ENCODE measurements at regions not wholly inside any gene's neighbourhood (a gene's known extent, or its start where the extent isn't known, plus 50 kb on each side); places are given as distances from the start of the nearest gene placed in this dataset.

DNA sequence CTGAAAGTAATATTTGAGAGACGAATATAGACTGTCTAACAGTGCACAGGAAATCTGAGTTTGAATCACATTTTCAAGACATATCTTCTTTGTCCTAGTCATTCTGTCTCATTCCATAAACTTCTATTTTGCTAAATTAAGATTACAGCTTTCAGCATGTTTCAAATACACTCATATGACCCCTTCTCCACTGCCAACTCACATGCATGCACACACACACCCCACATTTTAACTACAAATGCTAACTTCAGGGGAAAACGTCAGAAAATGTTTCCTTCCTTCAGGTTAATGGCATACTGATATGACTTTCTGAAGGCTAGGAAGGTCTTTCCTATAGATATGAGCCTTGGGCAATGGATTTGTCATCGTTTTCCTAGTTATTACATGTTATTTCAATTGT lies 373.7 kb downstream of the RBM43 start:
- DNase-seq, result no peak

DNA sequence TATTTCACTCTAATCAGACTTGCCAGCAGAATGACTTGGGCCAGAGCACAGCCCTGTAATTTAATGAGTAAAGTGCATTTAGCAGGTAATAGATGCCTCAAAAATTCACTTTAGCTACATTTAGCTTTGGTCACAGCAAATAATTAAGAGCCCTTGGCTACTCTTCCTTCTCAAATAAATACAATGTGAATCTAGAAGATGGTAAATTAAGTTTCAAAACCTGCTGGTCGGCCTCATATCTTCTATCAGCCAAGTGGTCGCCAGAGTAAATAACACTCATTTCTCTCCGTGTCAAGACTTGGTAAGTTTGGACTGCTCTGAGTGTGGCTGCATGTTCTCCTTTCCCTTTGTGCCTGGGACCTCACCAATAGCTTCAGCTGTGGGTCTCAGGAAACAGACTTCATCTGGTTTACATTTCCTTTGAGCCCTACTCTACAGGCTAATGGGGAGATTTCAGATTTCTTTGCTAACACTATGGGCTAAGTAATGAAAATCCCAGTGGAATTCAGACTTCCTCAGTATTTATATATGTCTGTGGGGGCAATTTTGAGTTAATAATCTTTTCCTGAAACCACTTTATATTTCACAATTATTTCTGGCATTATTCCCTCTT lies 375.8 kb downstream of the RBM43 start:
- DNase-seq, result no peak

DNA sequence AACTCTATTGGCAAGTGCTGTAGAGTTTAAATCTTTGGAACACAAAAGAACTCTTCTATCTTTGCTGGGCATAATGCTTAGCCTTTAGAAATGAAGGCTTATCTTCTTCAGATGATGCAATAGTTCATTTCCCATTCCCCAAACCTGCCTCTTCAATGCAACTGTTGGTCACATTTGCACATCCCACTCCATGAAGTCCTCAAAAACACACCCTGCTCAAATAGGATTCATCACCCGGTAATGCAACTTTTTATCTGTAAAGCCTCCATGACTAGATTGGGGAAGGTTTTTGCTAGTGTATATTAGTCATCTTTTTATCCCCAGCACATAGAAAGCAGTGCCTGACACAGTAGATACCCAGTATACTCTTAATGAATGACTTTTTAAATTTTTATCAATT lies 376.4 kb downstream of the RBM43 start:
- no peak for DNase-seq

DNA sequence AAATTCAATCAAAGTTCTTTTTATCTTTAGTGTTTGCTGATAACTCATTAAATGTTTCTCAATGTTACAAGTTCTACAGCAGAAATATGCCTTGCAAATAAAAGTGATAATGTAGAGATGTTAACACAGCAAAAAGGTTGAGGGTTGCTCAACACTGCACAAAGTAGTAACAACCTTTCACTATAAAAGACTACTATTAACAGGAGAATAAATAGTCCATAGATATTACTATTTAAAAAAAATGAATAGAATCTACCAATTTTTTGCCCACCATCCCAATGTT lies 378.1 kb downstream of the RBM43 start:
- DNase-seq, result no peak

DNA sequence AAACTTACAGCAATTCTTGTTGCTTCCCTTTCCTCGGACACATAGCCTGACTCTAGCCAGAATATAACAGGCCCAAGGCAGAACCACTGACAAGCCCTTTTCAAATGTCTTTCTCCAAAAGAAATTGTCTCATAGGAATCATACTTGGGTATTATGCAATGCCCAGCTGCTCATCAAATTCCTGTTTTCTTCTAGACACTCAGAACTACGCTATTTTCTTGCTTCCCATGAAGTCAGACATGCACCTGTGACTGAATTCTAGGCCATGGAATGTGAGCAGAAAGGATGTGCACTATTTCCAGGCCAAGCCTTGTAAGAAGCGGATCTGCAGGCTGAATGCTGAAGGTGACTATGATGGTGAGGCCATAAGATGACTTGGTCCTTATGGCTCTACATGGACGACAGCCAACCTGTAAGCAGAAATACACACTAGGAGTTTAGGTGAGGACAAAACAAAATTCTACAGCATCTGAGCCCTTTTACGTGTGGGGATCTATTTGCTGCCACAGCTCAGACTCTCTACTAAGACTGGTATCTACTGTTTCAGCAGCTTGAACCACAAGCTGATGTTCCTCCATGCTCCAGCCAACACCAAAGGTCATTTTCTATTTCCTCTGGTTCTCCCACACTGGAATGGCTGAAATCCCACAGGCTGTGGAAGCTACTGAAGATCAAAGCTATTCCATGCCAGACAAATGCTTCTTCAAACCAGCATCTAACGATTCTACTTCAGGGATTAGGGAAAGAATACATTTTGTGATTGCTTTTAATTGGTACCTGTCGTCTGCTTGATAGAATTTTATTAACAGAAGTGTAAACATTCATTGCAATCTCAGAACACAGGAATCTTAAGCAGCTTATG lies 378.7 kb downstream of the RBM43 start:
- DNase-seq, result no peak

DNA sequence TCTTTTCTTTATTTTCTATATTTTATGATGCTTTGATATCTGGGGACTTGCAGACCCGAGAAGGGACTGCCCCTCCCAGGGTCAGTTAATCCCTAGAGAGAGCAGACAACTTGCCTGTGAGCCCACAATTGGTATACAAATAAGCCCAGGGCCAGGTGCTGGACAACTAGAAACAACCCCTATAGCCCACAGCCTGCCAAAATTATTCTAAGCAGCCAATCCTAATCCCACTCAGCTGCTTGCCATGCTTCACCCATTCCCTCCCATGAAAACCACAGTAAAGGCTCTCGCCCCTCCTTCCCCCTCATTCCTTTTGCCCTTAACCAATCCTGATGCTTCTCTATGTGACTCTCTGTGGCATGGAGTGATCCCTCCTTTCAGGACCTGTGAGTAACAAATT lies 380.7 kb downstream of the RBM43 start:
- no peak for DNase-seq

DNA sequence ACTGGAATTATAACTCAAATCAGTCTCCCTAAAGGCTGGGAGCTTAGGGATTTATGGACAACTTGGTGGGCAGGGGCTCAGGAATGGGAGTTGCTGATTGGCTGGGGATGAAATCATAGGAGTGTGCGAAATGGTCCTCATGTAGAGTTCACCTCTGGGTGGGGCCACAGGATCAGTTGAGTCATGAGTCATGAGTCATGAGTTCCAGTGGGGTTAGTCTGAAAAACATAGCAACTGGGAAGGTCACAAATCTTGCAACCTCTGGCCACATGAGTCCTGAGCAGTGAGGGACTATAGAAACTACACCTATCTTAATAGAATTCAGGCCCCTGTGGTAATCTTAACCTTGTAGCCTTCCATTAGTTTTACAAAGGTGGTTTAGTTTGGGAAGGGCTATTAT lies 383.3 kb downstream of the RBM43 start:
- no peak for DNase-seq

DNA sequence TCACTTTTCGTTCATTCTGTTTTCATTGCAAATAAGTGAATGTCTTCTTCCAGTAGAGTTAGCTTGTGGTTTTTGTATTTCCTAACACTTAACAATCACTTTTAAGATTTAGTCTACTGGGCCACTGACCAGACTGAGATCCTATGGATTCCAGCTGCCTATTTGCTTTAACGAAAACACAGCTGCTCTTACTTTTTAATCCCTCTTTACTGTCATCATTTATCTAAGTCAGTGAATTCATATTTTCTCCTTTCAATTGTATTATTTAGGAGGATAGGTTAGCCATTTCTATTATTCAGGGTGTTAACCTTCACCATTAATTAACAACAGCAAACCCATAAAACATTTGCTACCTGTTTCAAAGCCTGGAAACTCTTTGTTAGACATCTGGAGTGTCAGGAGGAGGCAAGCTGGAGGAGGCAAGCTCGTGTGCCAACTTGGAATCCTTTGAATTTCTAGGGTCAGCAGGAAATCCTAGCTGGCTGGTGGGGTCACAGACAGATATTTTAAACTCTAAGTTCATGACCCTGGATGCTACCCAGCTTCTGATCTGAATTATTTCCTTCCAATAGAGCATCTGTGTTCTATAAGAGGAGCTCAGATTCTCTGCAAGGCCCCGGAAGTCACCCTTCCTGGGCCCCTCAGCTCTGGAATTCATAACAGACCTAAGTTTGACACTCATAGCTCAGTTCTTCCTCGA lies 385.3 kb downstream of the RBM43 start:
- DNase-seq, result no peak

DNA sequence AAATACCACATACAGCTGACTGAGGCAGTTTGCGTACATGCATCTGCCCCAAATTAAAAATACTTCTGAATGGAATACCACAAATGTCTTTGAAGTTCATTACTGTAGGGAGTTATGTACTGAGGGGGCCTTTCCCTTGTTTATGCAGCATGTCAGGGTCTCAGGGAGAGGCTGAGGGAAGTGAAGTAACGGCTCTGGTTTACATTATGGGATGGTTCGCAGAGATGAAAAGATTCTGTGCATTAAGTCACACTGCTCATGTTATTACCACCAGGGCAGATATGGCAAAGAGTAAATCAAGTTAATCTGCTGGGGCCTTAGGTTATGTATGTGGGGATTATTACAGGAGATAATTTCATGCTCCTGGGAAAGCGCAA lies 385.9 kb upstream of the RND3 start:
- no peak for DNase-seq

DNA sequence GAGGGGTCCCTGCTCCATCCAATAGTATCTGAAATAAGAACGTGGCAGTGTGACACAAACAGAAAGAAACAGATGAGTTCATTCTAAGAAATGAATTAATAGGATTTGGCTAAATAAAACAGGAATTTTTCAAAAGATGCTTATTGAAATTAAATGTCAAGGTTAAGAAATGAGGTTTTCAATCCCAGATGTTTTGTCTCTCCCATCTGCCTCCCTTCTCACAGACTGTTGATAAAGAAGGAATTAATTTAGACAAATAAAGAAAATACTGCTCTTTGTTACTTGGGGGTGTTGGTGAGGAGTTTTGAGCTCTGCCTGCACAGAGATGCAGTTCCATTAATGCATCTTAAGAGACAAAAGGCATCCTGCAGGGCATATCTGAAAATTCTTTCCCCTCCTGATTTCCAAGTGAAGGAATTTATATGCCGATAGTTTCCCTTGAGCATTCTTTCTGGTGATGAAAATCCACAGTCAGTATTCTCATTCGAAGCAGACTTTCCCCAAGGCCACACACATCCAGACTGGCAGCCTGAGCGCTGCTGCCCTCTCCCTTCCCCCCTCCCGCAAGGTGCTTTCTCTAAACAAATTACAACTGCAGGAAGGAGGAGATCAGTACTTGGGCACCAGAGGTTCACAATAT lies 385.4 kb upstream of the RND3 start:
- DNase-seq, result no peak

DNA sequence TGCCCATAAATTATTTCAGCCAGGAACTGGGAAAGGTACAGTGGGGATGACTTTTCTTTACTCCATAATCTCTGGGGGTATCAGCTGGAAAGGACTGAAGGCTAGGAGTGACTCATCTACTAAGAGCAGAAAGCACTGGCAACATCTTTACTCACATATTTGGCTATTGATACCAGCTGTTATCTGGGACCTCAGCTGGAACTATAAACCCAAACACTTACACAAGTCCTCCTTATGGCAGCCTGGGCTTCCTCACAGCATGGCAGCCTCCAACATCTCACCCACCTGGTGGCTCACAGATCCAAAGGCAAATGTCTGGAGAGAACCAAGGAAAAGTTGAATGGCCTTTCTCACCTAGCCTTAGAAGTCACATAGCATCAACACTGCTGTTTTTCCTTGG lies 379.0 kb upstream of the RND3 start:
- DNase-seq, result no peak

DNA sequence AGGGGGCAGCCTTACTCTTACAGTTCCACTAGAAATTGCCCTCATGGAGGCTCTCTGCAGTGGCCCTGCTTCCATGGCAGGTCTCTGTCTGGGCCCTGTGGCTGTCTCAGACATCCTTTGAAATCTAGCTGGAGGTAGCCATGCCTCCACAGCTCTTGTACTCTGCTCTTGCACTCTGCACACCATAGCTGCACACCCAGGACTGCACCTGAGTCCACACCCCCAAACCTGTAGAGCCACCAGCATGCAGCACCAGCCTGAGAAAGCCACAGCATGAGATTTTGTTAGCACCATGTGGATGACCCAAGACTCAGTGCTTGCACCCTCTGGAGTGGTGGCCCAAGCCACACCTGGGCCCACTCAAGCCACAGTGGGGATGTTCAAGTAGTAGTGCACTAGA lies 376.2 kb upstream of the RND3 start:
- no peak for DNase-seq

DNA sequence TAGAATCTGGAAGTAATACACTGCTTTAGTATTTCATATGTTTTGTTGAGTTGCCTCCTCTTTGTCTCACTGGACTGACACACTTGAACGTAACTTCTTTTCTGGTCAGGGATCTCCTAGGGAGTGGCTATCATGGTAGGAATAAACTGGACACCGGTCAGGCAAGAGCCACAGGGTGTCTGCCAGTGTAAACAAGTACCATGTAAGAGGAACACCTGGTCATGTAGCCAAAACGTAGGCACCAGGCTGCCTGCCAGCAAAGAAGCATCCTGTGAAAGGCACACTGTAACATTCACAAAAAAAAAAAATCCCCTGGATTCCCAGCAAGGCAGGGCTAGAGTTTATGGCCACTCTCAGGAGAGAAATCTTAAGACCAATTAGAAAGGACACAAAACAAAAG lies 372.8 kb upstream of the RND3 start:
- DNase-seq, result no peak

DNA sequence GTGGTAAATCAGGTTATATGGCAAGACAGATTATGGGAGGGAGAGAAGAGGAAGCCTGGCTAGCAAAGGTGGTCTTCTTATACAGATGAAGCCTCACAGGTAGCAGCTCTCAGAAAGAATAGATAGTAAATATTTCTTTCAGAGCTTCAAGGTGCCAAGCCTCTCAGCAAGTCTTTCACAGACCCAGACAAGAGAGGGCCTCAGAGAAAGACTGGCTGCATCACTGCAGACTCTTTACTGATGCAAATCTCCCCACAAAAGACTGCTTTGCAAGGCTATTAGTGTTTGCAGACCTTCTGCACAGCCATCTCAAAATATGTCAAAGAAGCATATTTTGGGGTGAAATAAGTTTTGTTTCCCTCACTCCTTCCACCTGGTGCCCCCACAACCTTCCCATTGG lies 372.4 kb upstream of the RND3 start:
- no peak for DNase-seq

DNA sequence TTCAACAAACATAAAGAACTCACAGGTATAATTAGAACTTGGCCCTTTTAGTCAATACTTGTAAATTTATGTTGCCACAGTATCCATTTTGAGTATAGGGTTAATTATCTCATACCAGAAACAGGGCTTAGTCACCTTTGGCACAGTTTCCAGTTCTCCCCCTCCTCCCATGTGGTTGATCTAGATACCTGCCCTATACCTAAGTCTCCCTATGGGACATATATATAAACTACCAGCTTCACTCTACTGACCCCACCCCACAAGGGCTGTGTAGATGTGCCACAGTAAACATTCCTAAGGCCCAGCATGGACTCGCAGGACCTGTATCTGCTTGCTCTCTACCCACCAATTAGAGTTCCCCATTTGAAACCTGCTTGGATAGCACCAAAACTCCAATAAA lies 371.7 kb upstream of the RND3 start:
- no peak for DNase-seq

DNA sequence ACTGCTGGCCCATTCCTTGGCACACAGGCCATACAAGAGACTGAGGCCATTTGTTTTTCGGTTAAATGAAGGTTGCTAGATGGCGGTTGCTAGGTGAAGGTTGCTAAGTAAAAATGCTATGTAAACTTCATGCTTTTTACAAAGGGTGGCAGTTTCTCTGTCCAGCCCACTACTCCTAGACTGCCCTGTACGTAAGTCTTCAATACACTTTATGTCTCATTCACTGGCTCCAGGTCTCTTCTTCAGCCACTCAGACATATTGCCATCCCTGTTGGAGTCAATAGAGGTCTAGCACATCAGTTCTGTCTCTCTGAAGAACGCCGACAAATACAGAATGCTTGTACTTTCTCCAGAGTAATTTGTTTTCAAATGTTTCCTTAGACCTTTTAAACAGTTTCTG lies 370.9 kb upstream of the RND3 start:
- DNase-seq, result no peak

DNA sequence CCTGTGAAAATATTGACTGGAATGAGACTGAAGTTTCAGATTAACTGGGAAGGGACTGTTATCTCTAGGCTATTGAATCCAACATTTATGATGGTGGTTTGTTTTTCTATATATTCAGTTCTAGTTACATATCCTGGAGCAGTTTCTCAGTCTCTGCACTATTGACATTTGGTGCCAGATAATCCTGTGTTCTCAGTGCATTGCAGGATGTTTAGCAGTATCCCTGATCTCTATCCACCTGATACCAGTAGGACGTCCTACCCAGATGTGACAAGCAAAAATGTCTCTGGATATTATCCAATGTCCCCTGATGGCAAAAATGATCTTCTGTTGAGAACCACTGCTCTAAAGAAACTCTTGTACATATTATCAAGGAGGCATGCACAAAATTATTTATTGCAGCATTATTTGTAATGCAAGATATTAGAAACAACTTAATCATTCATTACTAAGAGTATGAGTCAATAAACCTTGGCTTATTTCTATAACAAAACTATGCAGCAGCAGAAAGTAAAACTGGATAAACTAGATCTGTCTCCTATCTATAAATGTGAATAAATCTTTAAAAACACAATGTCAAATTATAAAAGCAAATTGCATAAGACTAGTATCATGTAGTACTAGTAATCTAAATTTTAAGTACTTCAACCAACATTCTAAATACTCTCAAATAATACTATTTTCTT lies 369.3 kb upstream of the RND3 start:
- DNase-seq, result no peak

DNA sequence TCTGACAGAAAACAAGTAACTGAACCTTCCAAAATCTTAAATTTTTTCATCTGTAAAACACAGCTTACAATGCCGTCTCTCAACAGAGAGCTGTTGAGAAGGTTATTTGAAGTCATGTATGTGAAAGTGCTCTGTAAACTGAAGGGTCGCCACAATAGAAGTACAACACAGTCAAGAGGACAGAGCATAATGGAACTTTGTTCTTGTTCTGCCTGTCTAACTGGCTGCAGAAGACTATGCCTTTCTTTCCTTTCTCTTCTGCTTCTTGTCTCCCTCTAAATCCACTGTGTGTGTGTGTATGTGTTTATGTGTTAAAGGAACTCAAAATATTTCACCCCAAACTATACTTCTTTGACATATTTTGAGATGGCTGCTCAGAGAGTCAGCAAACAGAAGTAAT lies 365.8 kb upstream of the RND3 start:
- no peak for DNase-seq

DNA sequence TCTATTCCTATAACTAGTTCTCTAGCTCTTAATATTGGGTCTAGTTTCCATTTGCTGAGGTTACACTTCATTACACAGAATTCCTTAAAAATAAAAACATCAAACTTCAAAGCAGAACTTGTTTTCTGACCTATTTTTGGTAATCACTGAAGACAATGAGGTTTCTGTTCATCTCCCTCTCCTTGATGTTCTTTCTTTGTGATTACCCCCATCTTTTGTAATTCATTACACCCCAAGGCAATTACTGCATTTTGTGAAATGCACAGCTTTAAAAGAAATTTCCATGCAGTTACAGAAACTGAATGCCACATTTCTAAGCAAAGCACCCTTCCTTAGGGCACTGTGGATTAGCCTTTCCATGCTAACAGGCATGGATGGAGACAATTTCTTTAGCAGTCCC lies 363.2 kb upstream of the RND3 start:
- DNase-seq, result no peak

DNA sequence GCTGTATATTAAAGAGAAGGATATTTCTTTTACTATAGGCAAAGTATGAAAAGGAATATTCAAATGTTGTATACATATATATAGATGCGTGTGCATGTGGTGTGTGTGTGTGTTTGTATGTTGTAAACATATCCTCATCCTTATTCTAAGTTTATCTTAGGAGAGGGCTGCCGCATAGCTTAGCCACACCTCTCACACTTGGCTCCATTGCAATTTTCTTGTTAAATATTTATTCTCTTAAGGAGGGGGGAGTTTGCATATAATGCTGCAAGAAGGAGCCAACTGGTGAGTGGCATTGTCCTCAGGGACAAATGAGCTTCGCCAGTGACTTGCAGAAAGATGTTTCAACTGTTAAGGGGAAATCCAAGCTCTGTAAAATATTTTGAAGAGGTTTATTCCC lies 360.1 kb upstream of the RND3 start:
- DNase-seq, result no peak

DNA sequence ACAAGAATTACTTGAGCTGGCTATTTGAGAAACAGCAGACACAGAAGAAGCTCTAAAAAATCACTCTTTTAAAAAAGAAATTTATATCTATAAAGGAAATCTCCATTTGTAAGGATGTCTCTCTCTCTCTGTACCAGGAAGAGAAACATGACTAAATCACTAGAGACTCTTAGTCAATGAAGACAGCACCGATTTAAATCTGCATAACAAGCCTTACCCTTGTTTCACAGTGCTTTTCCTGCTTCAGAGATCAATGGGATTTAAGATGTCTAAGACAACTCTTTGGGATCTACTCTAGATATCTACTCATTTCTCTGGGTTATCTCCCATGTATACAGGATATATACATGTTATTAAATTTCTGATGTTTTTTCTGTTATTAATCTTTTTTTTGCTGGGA lies 359.2 kb upstream of the RND3 start:
- DNase-seq, result no peak

DNA sequence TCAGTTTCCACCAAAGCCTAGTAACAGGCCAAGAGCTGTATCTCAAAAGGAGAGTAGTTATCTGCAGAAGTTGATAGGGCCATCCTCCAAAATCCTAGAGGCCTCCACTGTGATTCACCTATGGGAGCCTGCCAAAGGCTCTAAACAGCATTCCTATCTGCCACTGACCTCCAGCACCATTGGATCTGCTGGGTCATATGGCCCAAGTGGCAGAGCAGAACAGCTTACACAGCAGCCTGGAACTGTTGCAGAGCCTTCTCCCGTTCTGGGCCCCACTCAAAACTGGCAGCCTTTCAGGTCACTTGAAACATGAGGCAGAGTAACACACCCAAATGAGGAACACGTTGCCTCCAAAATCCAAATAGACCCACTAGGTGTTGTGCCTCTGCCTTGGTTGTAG lies 345.2 kb upstream of the RND3 start:
- no peak for DNase-seq

DNA sequence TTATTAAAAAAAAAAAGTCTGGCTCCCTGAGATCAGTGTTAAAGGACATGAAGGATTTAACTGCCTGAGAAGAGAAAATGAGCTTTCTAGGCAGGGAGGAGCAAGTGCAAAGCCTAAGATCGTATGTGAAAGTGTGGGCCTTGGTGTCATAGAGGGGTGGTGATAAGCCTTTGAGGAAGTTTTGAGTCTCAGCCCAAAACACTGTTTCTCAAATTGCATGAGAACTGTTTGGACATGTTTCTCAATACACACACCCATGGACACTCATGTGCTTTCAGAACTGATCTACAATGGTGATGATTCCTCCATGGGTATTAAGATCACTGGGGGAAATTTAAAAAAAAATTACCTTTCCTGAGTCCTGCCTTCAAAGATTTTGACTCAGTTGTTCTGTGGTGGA lies 336.7 kb upstream of the RND3 start:
- DNase-seq, result no peak

DNA sequence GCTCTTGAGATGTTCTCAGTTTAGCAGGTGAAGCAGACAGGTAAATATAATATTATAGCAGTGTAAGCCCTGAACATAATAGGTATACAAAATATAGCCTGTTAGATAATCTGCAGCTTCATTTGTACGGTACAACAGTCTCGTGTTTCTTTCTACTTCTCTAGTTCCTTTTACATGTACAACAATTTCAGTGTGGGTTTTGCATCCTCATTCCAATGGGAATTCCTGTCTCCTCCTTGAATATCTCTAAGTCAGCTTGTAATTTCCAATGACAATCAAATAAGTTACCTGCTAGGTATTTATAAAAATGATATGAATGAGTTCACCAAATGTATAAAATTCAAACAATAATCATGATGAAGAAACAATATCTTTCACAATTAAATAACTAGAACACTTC lies 330.0 kb upstream of the RND3 start:
- DNase-seq, result no peak
